IMR-90 (cell line): ENCODE measurements at regions not wholly inside any gene's neighbourhood (a gene's known extent, or its start where the extent isn't known, plus 50 kb on each side); places are given as distances from the start of the nearest gene placed in this dataset.

Experiments used
- ATAC-seq: fragments of 200-7000 bp; cut with Tn5 transposase; 2 replicates; pipeline ENCODE4 v1.9.1; 2020; ENCODE audit warnings: low read depth, mild to moderate bottlenecking, moderate library complexity
- BruUV-seq: library from RNA; stranded (reverse); fragments of 400-500 nt; replicated peaks from 2 replicates; lab custom pipeline; 2021; lab: Mats Ljungman, UMichigan
- CTCF ChIA-PET: fragments of 300-600 bp; formaldehyde crosslinking; extraction: SDS; loops from one replicate; lab custom pipeline; 2021; ENCODE audit warnings: antibody characterized with exemption; lab: Yijun Ruan, JAX
- POLR2A ChIA-PET: fragments of 300-600 bp; sonication (Branson Sonifier 250); formaldehyde crosslinking; loops from one replicate; lab custom pipeline; 2022; ENCODE audit warnings: antibody characterized with exemption; ENCODE audit not compliant: unreplicated experiment; lab: Charles Lee
- DNase-seq: peaks from one replicate; pipeline ENCODE4 v3.0.0; 2013
- H2AFZ ChIP-seq: replicated peaks from 2 replicates; pipeline ENCODE3; 2013; ENCODE audit warnings: low read length, mild to moderate bottlenecking; ENCODE audit not compliant: poor library complexity
- H2AK5ac ChIP-seq: 2 replicates; pipeline ENCODE4 v1.6.1; 2013; ENCODE audit warnings: low read depth, low read length, inconsistent platforms
- H2AK9ac ChIP-seq: replicated peaks from 2 replicates; pipeline ENCODE3; 2013; ENCODE audit warnings: mild to moderate bottlenecking, low read depth, low read length, moderate library complexity; ENCODE audit not compliant: poor library complexity
- H2BK120ac ChIP-seq: 2 replicates; pipeline ENCODE4 v1.6.1; 2013; ENCODE audit warnings: low read depth, low read length, inconsistent platforms
- H2BK15ac ChIP-seq: 3 replicates; pipeline ENCODE4 v1.6.1; 2013; ENCODE audit warnings: low read depth, low read length, inconsistent platforms
- H2BK20ac ChIP-seq: 2 replicates; pipeline ENCODE4 v1.6.1; 2013; ENCODE audit warnings: low read depth, mild to moderate bottlenecking, inconsistent platforms, low read length, moderate library complexity
- H2BK5ac ChIP-seq: 2 replicates; pipeline ENCODE4 v1.6.1; 2013; ENCODE audit warnings: mild to moderate bottlenecking, low read depth, low read length, inconsistent platforms; ENCODE audit not compliant: poor library complexity, severe bottlenecking
- H3K14ac ChIP-seq: replicated peaks from 2 replicates; pipeline ENCODE4 v1.6.1; 2013; ENCODE audit warnings: low read depth, low read length, inconsistent platforms
- H3K18ac ChIP-seq: 2 replicates; pipeline ENCODE4 v1.6.1; 2013; ENCODE audit warnings: low read depth, low read length, control low read depth
- H3K23ac ChIP-seq: 2 replicates; pipeline ENCODE4 v1.6.1; 2013; ENCODE audit warnings: low read depth, low read length, inconsistent platforms
- H3K27ac ChIP-seq: 2 replicates; pipeline ENCODE4 v1.5.1; 2013; ENCODE audit warnings: mild to moderate bottlenecking, control low read depth, low read length; ENCODE audit not compliant: insufficient read depth
- H3K27me3 ChIP-seq: 2 replicates; pipeline ENCODE4 v1.6.1; 2013; ENCODE audit warnings: low read length; ENCODE audit not compliant: control insufficient read depth, insufficient read depth
- H3K36me3 ChIP-seq: 2 replicates; pipeline ENCODE4 v1.6.1; 2013; ENCODE audit warnings: low read length, mixed read lengths; ENCODE audit not compliant: control insufficient read depth, insufficient read depth
- H3K4ac ChIP-seq: 2 replicates; pipeline ENCODE4 v1.6.1; 2013; ENCODE audit warnings: low read depth, low read length, inconsistent platforms
- H3K4me1 ChIP-seq: 2 replicates; pipeline ENCODE4 v1.6.1; 2013; ENCODE audit warnings: low read length, mixed read lengths; ENCODE audit not compliant: control insufficient read depth, insufficient read depth
- H3K4me2 ChIP-seq: 2 replicates; pipeline ENCODE4 v1.6.1; 2013; ENCODE audit warnings: low read depth, mild to moderate bottlenecking, control low read depth, low read length, moderate library complexity
- H3K4me3 ChIP-seq: 2 replicates; pipeline ENCODE4 v1.5.1; 2013; ENCODE audit warnings: low read depth, mild to moderate bottlenecking, control low read depth, low read length, moderate library complexity; ENCODE audit not compliant: insufficient read depth
- H3K56ac ChIP-seq: 2 replicates; pipeline ENCODE4 v1.6.1; 2013; ENCODE audit warnings: low read length, inconsistent platforms; ENCODE audit not compliant: insufficient read depth; ENCODE audit errors: extremely low read depth
- H3K79me1 ChIP-seq, 2 experiments: 2 replicates each; pipeline ENCODE4 v1.6.1; 2013; ENCODE audit warnings: low read length in 2 of 2, inconsistent platforms in 1 of 2, low read depth in 1 of 2
- H3K9ac ChIP-seq: 2 replicates; pipeline ENCODE4 v1.6.1; 2013; ENCODE audit warnings: low read depth, low read length, control low read depth
- H3K9me1 ChIP-seq: 2 replicates; pipeline ENCODE4 v1.6.1; 2013; ENCODE audit warnings: low read length, inconsistent platforms; ENCODE audit not compliant: insufficient read depth
- H3K9me3 ChIP-seq: 2 replicates; pipeline ENCODE4 v1.6.1; 2013; ENCODE audit warnings: low read length; ENCODE audit not compliant: control insufficient read depth, insufficient read depth
- H4K20me1 ChIP-seq: 2 replicates; pipeline ENCODE4 v1.6.1; 2013; ENCODE audit warnings: low read length, inconsistent platforms; ENCODE audit not compliant: insufficient read depth
- H4K5ac ChIP-seq: 2 replicates; pipeline ENCODE4 v1.6.1; 2013; ENCODE audit warnings: mild to moderate bottlenecking, low read depth, low read length, control low read depth
- H4K8ac ChIP-seq, 2 experiments: 2 replicates each; pipeline ENCODE4 v1.6.1; 2013; ENCODE audit warnings: low read depth in 2 of 2, low read length in 2 of 2, control low read depth in 1 of 2, inconsistent platforms in 1 of 2
- H4K91ac ChIP-seq: 2 replicates; pipeline ENCODE4 v1.6.1; 2013; ENCODE audit warnings: low read depth, low read length, inconsistent platforms; ENCODE audit not compliant: insufficient read depth
- CEBPB ChIP-seq: IDR thresholded peaks from 2 replicates; pipeline ENCODE4 v1.6.1; 2012; ENCODE audit warnings: low read depth, low read length, improper control_type of control experiment
- CHD1 ChIP-seq: IDR thresholded peaks from 2 replicates; pipeline ENCODE4 v1.6.1; 2012; ENCODE audit warnings: low read depth, low read length, improper control_type of control experiment
- MAFK ChIP-seq: IDR thresholded peaks from 2 replicates; pipeline ENCODE4 v1.6.1; 2012; ENCODE audit warnings: low read depth, low read length, improper control_type of control experiment
- MAZ ChIP-seq: IDR thresholded peaks from 2 replicates; pipeline ENCODE4 v1.6.1; 2012; ENCODE audit warnings: low read depth, mild to moderate bottlenecking, low read length, improper control_type of control experiment, moderate library complexity, borderline replicate concordance
- NFE2L2 ChIP-seq: fragments of 150-350 bp; IDR thresholded peaks from 2 replicates; pipeline ENCODE4 v1.6.1; 2016; ENCODE audit warnings: low read depth, mild to moderate bottlenecking, low read length
- POLR2A ChIP-seq: IDR thresholded peaks from 2 replicates; pipeline ENCODE4 v1.6.1; 2012; ENCODE audit warnings: mild to moderate bottlenecking, low read depth, low read length
- WGBS, 2 experiments: methylation state at CpG; one replicate each; pipeline versions ENCODE4 v1.1.5 to v1.1.7; 2013; ENCODE audit warnings: missing lambda C conversion rate in 2 of 2; ENCODE audit not compliant: insufficient read length in 1 of 2; ENCODE audit errors: extremely low coverage in 2 of 2; 5-methylcytosine and 5-hydroxymethylcytosine counted together
- dilution Hi-C: fragments of 300-500 bp; cut with HindIII; formaldehyde crosslinking; loops from one replicate; pipeline ENCODE4 v1.14.3; 2018; ENCODE audit warnings: low sequenced_read_pairs; ENCODE audit not compliant: unreplicated experiment
- in situ Hi-C: fragments of 300-500 bp; cut with MboI; formaldehyde crosslinking; loops from 3 replicates; pipeline ENCODE4 v1.14.3; 2019; ENCODE audit warnings: low sequenced_read_pairs, inconsistent platforms, mixed read lengths
- intact Hi-C: fragments of 100-400 bp; cut with micrococcal nuclease; formaldehyde crosslinking; loops from 2 replicates; pipeline ENCODE4 v1.10.0; 2022
- TF ChIP-seq, protein P1 (sequence below): fragments of 150-350 bp; IDR thresholded peaks from 2 replicates; pipeline ENCODE4 v1.6.1; 2017; ENCODE audit warnings: mild to moderate bottlenecking, antibody characterized with exemption, low read length, low read depth
- TF ChIP-seq, protein P2 (sequence below): conservative IDR thresholded peaks from 2 replicates; pipeline ENCODE4 v1.5.1; 2012; ENCODE audit warnings: mild to moderate bottlenecking, low read depth, low read length, improper control_type of control experiment

DNA sequence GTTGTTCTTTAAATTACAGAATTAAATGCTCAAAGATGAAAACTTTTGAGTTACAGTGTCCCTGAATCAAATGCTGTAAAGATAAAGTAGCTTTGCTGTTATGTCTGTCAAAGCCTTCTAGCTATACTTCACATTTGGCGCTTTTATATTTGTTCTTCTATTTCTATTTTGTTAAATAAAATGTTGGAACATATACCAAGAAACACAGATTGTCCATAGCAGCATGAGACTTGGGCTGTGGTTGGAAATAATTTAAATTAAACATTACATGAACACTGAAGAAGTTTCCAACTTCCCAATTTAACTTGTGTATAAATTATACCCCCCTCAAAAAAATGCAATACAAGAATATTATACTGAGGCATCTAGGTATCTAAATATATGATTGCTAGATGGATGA is 249.8 kb downstream of the NR2F1-AS1 start:
- Histone ChIP-seq H3K4ac (no peak overlapping the region), H3K18ac (no peak overlapping the region), H3K9me1 (no peaks in the 10 kb centered on the region), H2AK9ac (no peak overlapping the region), H2AFZ (no peak overlapping the region), H3K23ac (no peak overlapping the region), H3K27me3 (no peaks in the 10 kb centered on the region), H3K36me3 (no peaks in the 10 kb centered on the region), H3K4me1 (no peaks in the 10 kb centered on the region), H2BK120ac (no peak overlapping the region), H2AK5ac (no peak overlapping the region), H3K9ac (no peak overlapping the region), H4K20me1 (no peaks in the 10 kb centered on the region), H3K56ac (no peak overlapping the region), H2BK5ac (no peak overlapping the region), H4K91ac (no peak overlapping the region), H3K9me3 (no peaks in the 10 kb centered on the region), H2BK15ac (no peak overlapping the region), H3K4me2 (no peak overlapping the region), H3K14ac (no peak overlapping the region), H3K4me3 (no peak overlapping the region), H4K8ac (no peak overlapping the region), H2BK20ac (no peak overlapping the region), H4K5ac (no peak overlapping the region), H3K27ac (no peak overlapping the region), H3K79me1 (no peaks in the 10 kb centered on the region)
- in situ Hi-C loops (no loop called here), dilution Hi-C loops (no loop called here), intact Hi-C loops (no loop called here)
- WGBS, 2 experiments: no CpG with 5 or more reads among the region's 1 CpG
- BruUV-seq: no TSS peak
- no peak for TF ChIP-seq POLR2A
- TF ChIP-seq CEBPB: no peak
- no peak for TF ChIP-seq MAFK
- TF ChIP-seq MAZ: no peak
- TF ChIP-seq NFE2L2: no peak
- no peak for TF ChIP-seq CHD1
- TF ChIP-seq, protein P1, sequence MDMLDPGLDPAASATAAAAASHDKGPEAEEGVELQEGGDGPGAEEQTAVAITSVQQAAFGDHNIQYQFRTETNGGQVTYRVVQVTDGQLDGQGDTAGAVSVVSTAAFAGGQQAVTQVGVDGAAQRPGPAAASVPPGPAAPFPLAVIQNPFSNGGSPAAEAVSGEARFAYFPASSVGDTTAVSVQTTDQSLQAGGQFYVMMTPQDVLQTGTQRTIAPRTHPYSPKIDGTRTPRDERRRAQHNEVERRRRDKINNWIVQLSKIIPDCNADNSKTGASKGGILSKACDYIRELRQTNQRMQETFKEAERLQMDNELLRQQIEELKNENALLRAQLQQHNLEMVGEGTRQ: no peak
- TF ChIP-seq, protein P2, sequence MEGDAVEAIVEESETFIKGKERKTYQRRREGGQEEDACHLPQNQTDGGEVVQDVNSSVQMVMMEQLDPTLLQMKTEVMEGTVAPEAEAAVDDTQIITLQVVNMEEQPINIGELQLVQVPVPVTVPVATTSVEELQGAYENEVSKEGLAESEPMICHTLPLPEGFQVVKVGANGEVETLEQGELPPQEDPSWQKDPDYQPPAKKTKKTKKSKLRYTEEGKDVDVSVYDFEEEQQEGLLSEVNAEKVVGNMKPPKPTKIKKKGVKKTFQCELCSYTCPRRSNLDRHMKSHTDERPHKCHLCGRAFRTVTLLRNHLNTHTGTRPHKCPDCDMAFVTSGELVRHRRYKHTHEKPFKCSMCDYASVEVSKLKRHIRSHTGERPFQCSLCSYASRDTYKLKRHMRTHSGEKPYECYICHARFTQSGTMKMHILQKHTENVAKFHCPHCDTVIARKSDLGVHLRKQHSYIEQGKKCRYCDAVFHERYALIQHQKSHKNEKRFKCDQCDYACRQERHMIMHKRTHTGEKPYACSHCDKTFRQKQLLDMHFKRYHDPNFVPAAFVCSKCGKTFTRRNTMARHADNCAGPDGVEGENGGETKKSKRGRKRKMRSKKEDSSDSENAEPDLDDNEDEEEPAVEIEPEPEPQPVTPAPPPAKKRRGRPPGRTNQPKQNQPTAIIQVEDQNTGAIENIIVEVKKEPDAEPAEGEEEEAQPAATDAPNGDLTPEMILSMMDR: no peak
- CTCF ChIA-PET: no interaction called here
- no peak for ATAC-seq
- POLR2A ChIA-PET: no interaction called here
- DNase-seq: no peak
